22Rv1 (cell line): ENCODE measurements at regions not wholly inside any gene's neighbourhood (a gene's known extent, or its start where the extent isn't known, plus 50 kb on each side); places are given as distances from the start of the nearest gene placed in this dataset.
"Not testable (repeated sequence)": the region's sequence is repeated elsewhere in the genome, so short reads cannot be mapped to it uniquely, and the experiment has no call there.

Experiments
- H3K27ac ChIP-seq: fragments of 450-650 bp; 2 replicates; pipeline ENCODE4 v1.5.1; 2017
- ZFX ChIP-seq: fragments of 450-650 bp; IDR thresholded peaks from 2 replicates; pipeline ENCODE4 v1.6.1; 2017; ENCODE audit warnings: antibody characterized with exemption, borderline replicate concordance
- TF ChIP-seq, protein P1 (sequence below): fragments of 450-650 bp; IDR thresholded peaks from 2 replicates; pipeline ENCODE4 v1.5.1; 2017; ENCODE audit warnings: mild to moderate bottlenecking

GRCh38 chr2:35820391-35820790 is 535.2 kb upstream of the CRIM1 start:
- H3K27ac ChIP-seq, result no peak overlapping the region
- TF ChIP-seq, protein P1, sequence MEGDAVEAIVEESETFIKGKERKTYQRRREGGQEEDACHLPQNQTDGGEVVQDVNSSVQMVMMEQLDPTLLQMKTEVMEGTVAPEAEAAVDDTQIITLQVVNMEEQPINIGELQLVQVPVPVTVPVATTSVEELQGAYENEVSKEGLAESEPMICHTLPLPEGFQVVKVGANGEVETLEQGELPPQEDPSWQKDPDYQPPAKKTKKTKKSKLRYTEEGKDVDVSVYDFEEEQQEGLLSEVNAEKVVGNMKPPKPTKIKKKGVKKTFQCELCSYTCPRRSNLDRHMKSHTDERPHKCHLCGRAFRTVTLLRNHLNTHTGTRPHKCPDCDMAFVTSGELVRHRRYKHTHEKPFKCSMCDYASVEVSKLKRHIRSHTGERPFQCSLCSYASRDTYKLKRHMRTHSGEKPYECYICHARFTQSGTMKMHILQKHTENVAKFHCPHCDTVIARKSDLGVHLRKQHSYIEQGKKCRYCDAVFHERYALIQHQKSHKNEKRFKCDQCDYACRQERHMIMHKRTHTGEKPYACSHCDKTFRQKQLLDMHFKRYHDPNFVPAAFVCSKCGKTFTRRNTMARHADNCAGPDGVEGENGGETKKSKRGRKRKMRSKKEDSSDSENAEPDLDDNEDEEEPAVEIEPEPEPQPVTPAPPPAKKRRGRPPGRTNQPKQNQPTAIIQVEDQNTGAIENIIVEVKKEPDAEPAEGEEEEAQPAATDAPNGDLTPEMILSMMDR, result no peak
- no peak for TF ChIP-seq ZFX

DNA sequence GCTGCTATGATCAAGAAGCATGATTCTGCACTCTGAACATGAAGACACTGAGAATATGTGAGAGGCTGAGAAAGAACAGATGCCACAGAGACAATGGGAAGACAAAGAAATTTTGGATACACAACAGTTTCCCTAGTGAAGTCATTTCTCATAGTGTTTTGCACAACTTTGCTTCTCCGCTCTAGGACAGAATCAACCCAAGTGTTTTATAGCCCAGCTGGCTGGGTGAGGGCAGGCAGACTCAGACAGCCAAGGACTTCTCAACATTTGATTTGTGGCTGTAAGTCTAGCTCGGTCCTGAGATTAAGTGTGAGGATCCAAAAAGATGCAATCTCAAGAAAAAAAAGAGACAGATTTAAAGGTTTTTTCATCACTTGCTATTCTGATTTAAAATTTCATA is 536.5 kb upstream of the CRIM1 start:
- no peak overlapping the region for H3K27ac ChIP-seq
- TF ChIP-seq, protein P1, result no peak
- TF ChIP-seq ZFX, result no peak

DNA sequence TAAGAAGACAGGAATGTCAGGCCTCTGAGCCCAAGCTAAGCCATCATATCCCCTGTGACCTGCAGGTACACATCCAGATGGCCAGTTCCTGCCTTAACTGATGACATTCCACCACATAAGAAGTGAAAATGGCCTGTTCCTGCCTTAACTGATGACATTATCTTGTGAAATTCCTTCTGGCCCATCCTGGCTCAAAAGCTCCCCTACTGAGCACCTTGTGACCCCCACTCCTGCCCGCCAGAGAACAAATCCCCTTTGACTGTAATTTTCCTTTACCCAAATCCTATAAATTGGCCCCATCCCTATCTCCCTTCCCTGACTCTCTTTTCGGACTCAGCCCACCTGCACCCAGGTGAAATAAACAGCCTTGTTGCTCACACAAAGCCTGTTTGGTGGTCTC is 537.2 kb upstream of the CRIM1 start:
- H3K27ac ChIP-seq, result not testable (repeated sequence)

GRCh38 chr2:35814597-35814996 is 541.0 kb upstream of the CRIM1 start:
- not testable (repeated sequence) for H3K27ac ChIP-seq

GRCh38 chr2:35803126-35803525 is 552.5 kb upstream of the CRIM1 start:
- no peak overlapping the region for H3K27ac ChIP-seq
- TF ChIP-seq, protein P1, result no peak
- TF ChIP-seq ZFX, result no peak

- H3K27ac ChIP-seq, result no peak overlapping the region
- TF ChIP-seq ZFX, result no peak
- TF ChIP-seq, protein P1, result no peak
These were observed 560.7 kb upstream of the CRIM1 start for GRCh38 chr2:35794796-35795450.

GRCh38 chr2:35790292-35790691 is 565.3 kb upstream of the CRIM1 start:
- TF ChIP-seq, protein P1, result no peak
- TF ChIP-seq ZFX, result no peak

GRCh38 chr2:35788543-35788942 is 567.0 kb upstream of the CRIM1 start:
- H3K27ac ChIP-seq, result no peak overlapping the region
- TF ChIP-seq, protein P1, result no peak
- no peak for TF ChIP-seq ZFX

More at GRCh38 chr2:35790292-35790691, 565.3 kb upstream of the CRIM1 start:
- H3K27ac ChIP-seq, result no peak overlapping the region
